ENCODE measurements at regions not wholly inside any gene's neighbourhood (a gene's known extent, or its start where the extent isn't known, plus 50 kb on each side); places are given as distances from the start of the nearest gene placed in this dataset.

GRCh38 chr9:23006127-23006526, 559.5 kb downstream of the DMRTA1 start:
- no peak for TF ChIP-seq CTCF (conservative IDR thresholded peaks at IDR 0.05; ENCODE audit: low read length)
- TF ChIP-seq EZH2phosphoT487 (IDR thresholded peaks at IDR 0.05; ENCODE audit: borderline replicate concordance, low read depth, low read length): no peak

Data from OCI-LY7 (cell line).